NCI-H1694 treated with DMSO at 0.1 percent for 48 hours (cell line): ENCODE measurements at regions not wholly inside any gene's neighbourhood (a gene's known extent, or its start where the extent isn't known, plus 50 kb on each side); places are given as distances from the start of the nearest gene placed in this dataset.
A peak's percentile ranks its signal among the peaks of the same experiment; 100 is the strongest.
"Not testable (repeated sequence)": the region's sequence is repeated elsewhere in the genome, so short reads cannot be mapped to it uniquely, and the experiment has no call there.

ENCODE experiments used
- DNase-seq: peaks from one replicate; lab custom pipeline; 2025; lab: John Stamatoyannopoulos, UW

- DNase-seq: not testable (repeated sequence)
Observed at GRCh38 chr10:46095943-46096342, 49.9 kb upstream of the MSMB start.

GRCh38 chr10:46096446-46096845 is 50.4 kb upstream of the MSMB start:
- no peak for DNase-seq

DNA sequence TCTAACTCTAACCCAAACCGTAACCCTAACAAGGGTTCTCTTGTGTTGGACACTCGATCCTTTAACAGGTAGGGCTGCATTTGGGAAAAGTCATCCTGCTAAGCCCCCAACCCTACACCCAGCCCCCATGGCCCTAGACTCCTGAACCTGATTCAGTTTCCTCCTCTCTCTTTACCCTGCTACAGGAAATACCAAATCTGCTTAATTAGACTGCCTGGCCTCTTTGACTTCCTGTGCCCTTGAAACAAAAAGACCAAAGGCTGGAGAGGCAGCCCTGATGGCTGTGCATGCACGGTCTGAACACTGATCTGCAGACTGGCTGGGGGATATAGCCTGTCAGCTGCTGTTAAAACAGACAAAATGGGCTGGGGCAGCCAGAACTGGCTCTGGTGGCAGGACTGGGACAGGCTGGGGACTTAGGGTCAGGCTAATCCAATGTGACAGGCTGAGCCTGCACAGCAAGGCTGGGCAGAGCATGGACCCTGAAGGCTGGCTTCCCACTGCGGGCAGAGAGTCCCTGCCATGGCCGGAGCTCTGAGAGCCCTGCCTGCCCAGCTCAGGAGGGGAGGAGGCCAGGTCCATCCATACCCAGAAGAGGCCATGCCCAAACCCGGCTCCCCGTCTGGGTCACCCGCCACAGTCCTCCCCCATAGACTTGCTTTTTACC is 51.0 kb upstream of the MSMB start:
- no peak for DNase-seq

DNA sequence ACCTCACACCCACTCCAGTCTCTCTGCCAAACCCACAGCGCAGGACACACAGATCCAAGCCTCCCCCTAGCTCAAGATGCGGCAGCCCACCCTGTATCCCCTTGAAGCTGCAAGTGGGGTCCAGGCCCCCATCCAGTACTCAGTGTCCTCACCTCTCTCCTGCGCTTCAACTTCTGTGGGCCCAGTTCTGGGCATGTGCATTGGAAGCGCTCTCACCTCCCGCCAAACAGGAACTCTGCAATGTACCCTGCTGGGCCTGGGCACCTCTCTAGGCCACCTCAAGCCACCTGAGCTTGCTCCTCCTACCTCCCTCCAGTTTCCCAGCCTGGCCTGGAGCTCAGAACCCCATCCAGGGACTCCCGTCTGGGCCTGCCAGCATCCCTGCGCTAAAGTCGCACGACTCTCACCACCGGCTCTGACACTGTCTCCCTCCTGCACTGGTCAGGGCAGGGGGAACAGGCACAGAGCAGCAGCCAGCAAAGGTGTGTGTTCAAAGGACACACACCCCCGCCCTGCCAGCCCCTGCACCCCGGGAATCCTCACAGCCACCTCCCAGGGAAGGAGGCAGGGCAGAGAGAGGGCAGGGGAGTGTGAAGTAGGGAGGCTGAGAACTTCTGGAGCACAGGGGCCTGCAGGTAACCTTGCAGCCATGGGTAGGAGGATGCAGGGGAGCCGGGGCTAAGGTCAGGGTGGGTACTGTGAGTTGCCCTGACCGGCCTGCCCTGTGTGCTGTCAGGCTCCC is 51.7 kb upstream of the MSMB start:
- no peak for DNase-seq

- DNase-seq: no peak
Observed at GRCh38 chr10:46098386-46098785, 52.3 kb upstream of the MSMB start.

GRCh38 chr10:46098925-46099324 is 52.9 kb upstream of the MSMB start:
- not testable (repeated sequence) for DNase-seq

DNA sequence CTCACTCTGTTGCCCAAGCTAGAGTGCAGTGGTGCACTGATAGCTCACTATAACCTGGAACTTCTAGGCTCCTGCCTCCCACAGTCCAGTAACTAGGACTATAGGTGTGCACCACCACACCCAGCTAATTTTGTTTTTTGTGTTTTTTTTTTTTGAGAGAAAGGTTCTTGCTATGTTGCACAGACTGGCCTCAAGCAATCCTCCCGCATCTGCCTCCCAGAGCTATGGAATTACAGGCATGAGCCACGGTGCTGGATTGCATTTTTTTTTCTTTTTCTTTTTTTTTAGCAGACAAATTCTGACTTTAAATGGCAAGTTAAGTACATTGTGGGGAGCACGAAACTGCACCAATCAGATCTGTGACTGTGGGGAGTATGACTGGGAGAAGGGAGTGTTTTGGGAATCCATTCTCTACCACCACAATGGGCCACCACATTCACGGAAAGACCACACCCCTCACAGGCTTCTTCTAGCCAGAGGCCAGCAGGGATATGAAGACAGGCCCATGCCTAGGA is 58.1 kb upstream of the MSMB start:
- DNase-seq: no peak

DNA sequence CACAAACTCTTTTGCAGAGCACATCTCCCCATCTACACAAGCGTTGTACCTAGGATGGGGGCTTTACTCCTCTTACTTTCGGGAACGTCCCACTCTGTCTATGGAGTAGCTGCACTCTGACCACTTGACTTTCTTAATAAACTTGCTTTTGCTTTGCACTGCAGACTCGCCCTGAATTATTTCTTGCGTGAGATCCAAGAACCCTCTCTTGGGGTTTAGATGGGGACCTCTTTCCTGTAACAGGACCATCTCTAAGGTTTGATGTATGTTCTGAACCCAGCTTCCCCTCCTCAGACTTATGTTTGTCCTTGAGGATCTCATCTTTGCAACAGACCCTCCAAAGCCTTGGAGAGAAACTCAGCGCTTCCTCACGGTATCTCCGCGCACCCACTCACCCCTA is 59.3 kb upstream of the MSMB start:
- not testable (repeated sequence) for DNase-seq

DNA sequence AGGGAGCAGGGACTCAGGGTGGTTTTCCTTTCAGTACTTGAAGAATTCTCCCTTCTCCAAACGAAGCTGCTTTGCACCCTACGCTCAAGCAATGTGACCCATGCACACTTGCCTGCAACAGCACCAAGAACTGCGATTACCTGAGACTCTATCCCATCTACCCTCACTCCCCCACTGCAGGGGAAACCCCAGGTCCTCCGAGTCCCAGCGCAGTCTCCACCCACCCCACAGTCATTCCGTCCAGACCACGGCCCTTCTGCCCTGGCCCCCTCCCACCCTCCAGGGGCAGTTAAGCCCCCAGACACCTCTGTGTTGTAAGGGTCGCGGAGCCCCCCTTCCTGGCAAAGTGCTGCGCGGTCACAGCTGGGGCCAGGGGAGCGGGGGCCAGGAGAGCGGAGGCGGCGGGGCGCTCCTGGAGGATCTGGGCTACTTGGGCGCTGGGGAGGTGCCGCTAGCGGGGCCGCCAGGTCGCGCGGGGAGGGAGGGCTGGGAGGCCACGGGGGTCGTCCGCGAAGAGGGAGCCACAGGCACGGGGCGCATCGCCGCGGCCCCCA is 59.9 kb upstream of the MSMB start:
- not testable (repeated sequence) for DNase-seq

DNA sequence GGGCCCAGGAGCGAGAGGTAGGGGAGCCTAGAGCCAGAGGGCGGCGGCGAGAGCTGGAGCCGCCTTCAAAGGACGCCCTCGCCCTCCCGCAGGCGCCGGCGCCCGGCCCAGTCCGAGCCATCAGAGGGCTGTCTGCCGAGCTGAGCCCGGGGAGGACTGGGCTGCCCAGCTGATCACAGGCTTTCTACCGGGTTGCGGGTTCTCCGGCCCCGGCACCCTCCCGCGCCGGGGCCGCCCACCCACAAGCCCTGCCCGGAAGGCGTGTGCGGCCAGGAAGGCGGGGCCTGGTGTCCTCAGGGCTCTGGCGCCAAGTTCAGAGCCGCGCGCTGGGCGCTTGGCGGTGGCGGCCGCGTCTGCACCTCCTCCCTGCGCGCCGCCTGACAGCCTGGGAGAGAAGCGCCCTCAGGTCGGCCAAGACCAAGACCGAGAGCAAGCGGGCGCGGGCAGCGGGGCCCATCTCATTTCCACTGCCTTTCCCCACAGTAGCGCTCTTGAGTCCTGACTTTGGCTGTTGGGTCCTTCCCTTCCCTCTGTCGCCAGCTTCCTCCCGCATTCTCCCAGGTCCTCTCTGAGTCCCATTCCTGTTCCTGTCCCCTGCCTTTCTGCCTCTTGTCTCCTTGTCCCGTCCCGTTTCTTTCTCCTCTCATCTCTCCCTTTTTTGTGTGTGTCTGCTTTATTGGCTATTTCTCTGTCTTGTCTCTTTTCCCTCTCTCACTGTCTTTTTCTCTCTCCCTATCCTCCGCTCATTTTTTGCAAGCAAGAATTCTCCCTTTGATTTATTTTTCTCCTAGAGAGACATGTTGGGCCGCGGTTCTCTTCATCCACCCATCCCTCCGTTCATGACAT is 60.6 kb upstream of the MSMB start:
- DNase-seq: peak; percentile 38

DNA sequence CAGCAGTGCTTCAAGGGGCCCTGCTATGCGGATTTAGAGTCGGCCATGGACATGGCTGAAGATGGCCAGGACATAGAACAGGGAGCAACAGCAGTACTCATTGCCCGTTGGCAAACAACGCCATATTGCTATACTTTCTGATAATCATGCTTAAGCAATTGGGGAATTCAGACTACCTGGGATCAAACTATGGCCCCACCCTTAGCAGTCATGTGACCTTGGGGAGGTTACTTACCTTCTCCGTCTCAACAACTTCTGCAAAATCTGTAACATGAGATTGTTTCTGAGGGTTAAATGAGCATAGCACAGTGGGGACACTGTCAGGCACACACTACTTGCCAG is 62.1 kb upstream of the MSMB start:
- not testable (repeated sequence) for DNase-seq

DNA sequence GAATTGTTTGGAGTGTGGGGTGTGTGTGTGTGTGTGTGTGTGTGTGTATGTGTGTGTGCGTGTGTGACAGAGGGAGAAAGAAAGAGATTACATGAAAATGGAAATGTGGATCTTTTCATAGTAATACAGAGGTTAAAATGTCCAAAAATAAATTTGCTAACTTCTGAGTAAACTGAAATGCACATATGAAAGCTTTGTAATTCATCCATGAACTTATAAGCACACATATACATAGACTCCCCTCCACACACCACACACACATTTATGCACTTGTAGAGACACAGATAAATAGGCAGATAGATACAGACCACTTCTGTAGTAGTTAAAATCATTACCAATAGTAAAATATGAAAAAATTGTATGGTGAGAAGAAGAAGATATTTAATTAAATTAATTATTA is 108.2 kb upstream of the MSMB start:
- not testable (repeated sequence) for DNase-seq

- DNase-seq: not testable (repeated sequence)
Observed at GRCh38 chr10:46154683-46155082, 108.6 kb upstream of the MSMB start.

DNA sequence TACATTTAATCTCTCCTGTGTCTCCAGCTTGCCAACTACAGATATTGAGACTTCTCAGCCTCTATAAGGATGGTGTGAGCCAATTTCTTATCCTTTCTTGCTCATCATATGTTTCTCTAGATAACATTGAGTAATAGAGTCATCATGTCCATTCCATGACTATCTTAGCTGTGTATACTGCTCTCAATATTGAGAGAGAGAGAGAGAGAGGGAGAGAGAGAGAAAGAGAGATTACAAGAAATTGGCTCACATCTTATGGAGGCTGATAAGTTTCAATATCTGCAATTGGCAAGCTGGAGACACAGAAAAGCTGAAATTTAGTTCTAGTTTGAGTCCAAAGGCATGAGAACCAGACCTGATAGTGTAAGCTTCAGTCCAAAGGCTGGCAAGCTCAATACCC is 110.8 kb upstream of the MSMB start:
- not testable (repeated sequence) for DNase-seq

- no peak for DNase-seq
Observed at GRCh38 chr10:46169736-46170135, 117.1 kb upstream of the ANTXRL start.

DNA sequence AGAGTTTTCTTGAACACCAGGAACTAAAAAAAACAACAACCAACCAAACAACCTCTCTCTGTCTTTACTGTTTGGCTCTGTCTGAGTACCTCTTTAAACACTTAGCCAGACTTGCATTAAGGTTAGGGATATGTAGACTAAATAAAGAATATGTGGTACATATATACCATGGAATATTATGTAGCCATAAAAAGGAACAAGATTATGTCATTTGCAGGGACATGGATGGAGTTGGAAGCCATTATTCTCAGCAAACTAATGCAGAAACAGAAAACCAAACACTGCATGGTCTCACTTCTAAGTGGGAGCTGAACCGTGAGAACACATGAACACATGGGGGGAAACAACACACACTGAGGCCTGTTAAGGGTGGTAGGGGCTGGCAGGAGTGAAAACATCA is 116.0 kb upstream of the ANTXRL start:
- no peak for DNase-seq

GRCh38 chr10:46171661-46172060 is 115.1 kb upstream of the ANTXRL start:
- no peak for DNase-seq

DNA sequence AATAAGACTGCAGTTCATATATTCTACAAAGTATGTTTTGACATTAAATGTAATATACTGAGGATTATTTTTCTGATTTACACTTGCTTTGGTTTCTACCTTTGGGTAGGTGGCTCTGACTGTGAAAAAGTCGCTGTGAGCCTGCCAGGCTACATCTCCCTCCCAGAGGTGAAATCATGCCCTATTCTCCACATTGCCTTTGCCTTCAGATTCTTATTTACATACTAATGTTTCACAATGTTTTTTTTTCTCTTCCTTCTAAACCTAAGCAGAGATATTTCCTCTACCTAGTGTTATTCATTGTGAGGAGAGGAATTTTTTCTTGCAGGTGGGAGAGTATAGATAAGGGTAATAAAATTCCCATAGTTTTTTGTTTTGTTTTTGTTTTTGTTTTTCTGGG is 111.5 kb upstream of the ANTXRL start:
- no peak for DNase-seq

- no peak for DNase-seq
Observed at GRCh38 chr10:46175831-46176230, 111.0 kb upstream of the ANTXRL start.

DNA sequence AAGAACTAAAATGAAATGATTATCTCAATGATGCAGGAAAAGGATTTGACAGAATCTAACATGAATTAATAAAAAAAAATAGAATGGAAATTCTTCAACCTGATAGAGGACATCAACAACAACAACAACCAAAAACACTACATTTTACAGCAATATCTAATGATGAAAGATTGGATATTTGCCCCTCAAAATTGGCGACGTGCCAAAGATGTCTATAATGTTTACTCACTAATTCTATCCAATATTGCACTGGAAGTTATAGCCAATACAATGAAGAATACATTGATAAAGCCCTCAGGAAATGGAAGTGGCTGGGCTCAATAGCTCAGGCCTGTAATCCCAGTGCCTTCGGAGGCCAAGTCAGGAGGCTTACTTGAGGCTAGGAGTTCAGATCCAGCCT is 99.4 kb upstream of the ANTXRL start:
- DNase-seq: not testable (repeated sequence)

- no peak for DNase-seq
Observed at GRCh38 chr10:46197050-46197449, 89.7 kb upstream of the ANTXRL start.

DNA sequence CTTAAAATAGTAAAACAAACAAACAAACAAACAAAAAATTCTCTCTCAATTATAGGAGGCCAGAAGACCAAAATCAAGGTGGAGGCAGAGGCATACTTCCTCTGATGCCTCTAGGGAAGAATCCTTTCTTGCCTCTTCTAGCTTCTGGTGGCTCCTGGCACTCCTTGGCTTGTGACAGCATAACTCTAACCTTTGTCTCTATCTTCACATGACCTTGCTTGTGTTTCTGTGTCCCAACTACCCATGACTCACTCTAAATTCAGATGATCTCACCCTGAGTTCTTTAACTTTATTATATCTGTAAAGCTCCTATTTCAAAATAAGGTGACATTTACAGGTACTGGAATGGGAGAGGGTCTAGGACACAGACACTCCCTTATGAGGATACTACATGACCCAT is 88.3 kb upstream of the ANTXRL start:
- no peak for DNase-seq
